HCT116 (cell line): ENCODE measurements at regions not wholly inside any gene's neighbourhood (a gene's known extent, or its start where the extent isn't known, plus 50 kb on each side); places are given as distances from the start of the nearest gene placed in this dataset.

ENCODE experiments used
- ATAC-seq: fragments of 200-7000 bp; cut with Tn5 transposase; 2 replicates; pipeline ENCODE4 v1.9.1; 2020; ENCODE audit warnings: mild to moderate bottlenecking, moderate library complexity
- BruUV-seq: library from RNA; stranded (reverse); fragments of 400-500 nt; replicated peaks from 2 replicates; lab custom pipeline; 2021; lab: Mats Ljungman, UMichigan
- CTCF ChIA-PET: fragments of 300-600 bp; sonication (Branson Sonifier 250); formaldehyde crosslinking; loops from one replicate; lab custom pipeline; 2021; ENCODE audit warnings: antibody characterized with exemption; lab: Charles Lee
- POLR2A ChIA-PET: fragments of 300-600, 350-600 bp; sonication (Branson Sonifier 250); formaldehyde crosslinking; loops from one replicate; lab custom pipeline; 2021; ENCODE audit warnings: antibody characterized with exemption; lab: Charles Lee
- RAD21 ChIA-PET, 2 experiments: fragments of 300-600 bp; sonication (Branson Sonifier 250); formaldehyde crosslinking; loops; one replicate each; lab custom pipeline; 2023; ENCODE audit warnings: low total read pairs in 2 of 2; ENCODE audit not compliant: uncharacterized antibody in 2 of 2, unreplicated experiment in 2 of 2, low non-redundant PET in 1 of 2; lab: Charles Lee
- DNase-seq: peaks from one replicate; pipeline ENCODE4 v3.0.0-alpha.2; 2010; ENCODE audit warnings: low read depth, low spot score
- H2AFZ ChIP-seq: fragments of 200-600 bp; shearing (Covaris generic), sonication (generic); 2 replicates; pipeline ENCODE4 v1.6.1; 2017; ENCODE audit warnings: low read depth, mixed run types, mixed read lengths, antibody characterized with exemption, low read length; ENCODE audit not compliant: poor library complexity, severe bottlenecking
- H3K27ac ChIP-seq: 2 replicates; pipeline ENCODE4 v1.5.1; 2012; ENCODE audit warnings: low read depth, low read length
- H3K27me3 ChIP-seq: fragments of 200-600 bp; sonication (generic); 2 replicates; pipeline ENCODE4 v1.6.1; 2016; ENCODE audit warnings: mixed run types, low read length, mixed read lengths; ENCODE audit not compliant: insufficient read depth
- H3K36me3 ChIP-seq, 2 experiments: fragments of 200-500 bp in 1 of 2; fragments of 200-600 bp in 1 of 2; sonication (Bioruptor generic) in 1 of 2; sonication (generic) in 1 of 2; 2 replicates each; pipeline versions ENCODE4 v1.5.1 to v1.6.1; 2014 to 2016; ENCODE audit warnings: low read length in 2 of 2, inconsistent platforms in 1 of 2, mixed read lengths in 1 of 2, mixed run types in 1 of 2; ENCODE audit not compliant: insufficient read depth in 2 of 2, control insufficient read depth in 1 of 2
- H3K4me1 ChIP-seq, 2 experiments: fragments of 200-600 bp in 1 of 2; sonication (generic) in 1 of 2; 2 replicates each; pipeline versions ENCODE4 v1.5.1 to v1.6.1; 2012 to 2017; ENCODE audit warnings: low read length in 2 of 2, inconsistent platforms in 1 of 2, mild to moderate bottlenecking in 1 of 2, mixed read lengths in 1 of 2, mixed run types in 1 of 2, moderate library complexity in 1 of 2; ENCODE audit not compliant: insufficient read depth in 2 of 2, control insufficient read depth in 1 of 2
- H3K4me2 ChIP-seq: fragments of 200-600 bp; sonication (generic); 2 replicates; pipeline ENCODE4 v1.6.1; 2017; ENCODE audit warnings: mixed run types, low read length, mixed read lengths
- H3K4me3 ChIP-seq, 2 experiments: fragments of 200-600 bp in 1 of 2; sonication (generic) in 1 of 2; replicated peaks in 1 of 2; 2 replicates each; pipeline ENCODE4 v1.5.1; 2011 to 2016; ENCODE audit warnings: low read length in 2 of 2, control low read depth in 1 of 2, low read depth in 1 of 2, mild to moderate bottlenecking in 1 of 2, mixed read lengths in 1 of 2, mixed run types in 1 of 2
- H3K79me2 ChIP-seq: fragments of 200-600 bp; sonication (generic); 2 replicates; pipeline ENCODE4 v1.6.1; 2017; ENCODE audit warnings: mild to moderate bottlenecking, mixed run types, low read length, moderate library complexity, mixed read lengths; ENCODE audit not compliant: insufficient read depth
- H3K9ac ChIP-seq: fragments of 200-600 bp; sonication (generic); 2 replicates; pipeline ENCODE4 v1.6.1; 2016; ENCODE audit warnings: low read length, mixed read lengths
- H3K9me2 ChIP-seq: fragments of 200-600 bp; sonication (generic), shearing (Covaris generic); 2 replicates; pipeline ENCODE4 v1.6.1; 2017; ENCODE audit warnings: mixed run types, mild to moderate bottlenecking, moderate library complexity; ENCODE audit not compliant: insufficient read depth
- H3K9me3 ChIP-seq, 2 experiments: fragments of 200-500 bp in 1 of 2; fragments of 200-600 bp in 1 of 2; sonication (Bioruptor generic) in 1 of 2; sonication (generic) in 1 of 2; 2 replicates each; pipeline ENCODE4 v1.6.1; 2014 to 2017; ENCODE audit warnings: low read length in 2 of 2, mixed read lengths in 2 of 2, inconsistent platforms in 1 of 2, low read depth in 1 of 2, mild to moderate bottlenecking in 1 of 2, mixed run types in 1 of 2, moderate library complexity in 1 of 2; ENCODE audit not compliant: control insufficient read depth in 1 of 2, insufficient read depth in 1 of 2
- H4K20me1 ChIP-seq: fragments of 200-600 bp; sonication (generic), shearing (Covaris generic); 2 replicates; pipeline ENCODE4 v1.6.1; 2017; ENCODE audit warnings: mixed run types, mild to moderate bottlenecking, moderate library complexity; ENCODE audit not compliant: insufficient read depth
- CBX3 ChIP-seq: IDR thresholded peaks from 2 replicates; pipeline ENCODE4 v1.6.1; 2012; ENCODE audit warnings: low read depth
- CEBPB ChIP-seq: IDR thresholded peaks from 2 replicates; pipeline ENCODE4 v1.6.1; 2012; ENCODE audit warnings: low read depth
- FOSL1 ChIP-seq: IDR thresholded peaks from 2 replicates; pipeline ENCODE4 v1.6.1; 2012; ENCODE audit warnings: low read depth
- MAX ChIP-seq: IDR thresholded peaks from 2 replicates; pipeline ENCODE4 v1.6.1; 2012
- POLR2A ChIP-seq: IDR thresholded peaks from 2 replicates; pipeline ENCODE4 v1.7.0; 2011; ENCODE audit warnings: borderline replicate concordance; ENCODE audit not compliant: insufficient read depth, insufficient read length; ENCODE audit errors: extremely low read depth
- RAD21 ChIP-seq: IDR thresholded peaks from 2 replicates; pipeline ENCODE4 v1.6.1; 2012; ENCODE audit warnings: low read depth, mild to moderate bottlenecking
- REST ChIP-seq: IDR thresholded peaks from 2 replicates; pipeline ENCODE4 v1.6.1; 2012; ENCODE audit warnings: low read depth
- SP1 ChIP-seq: IDR thresholded peaks from 2 replicates; pipeline ENCODE4 v1.6.1; 2012; ENCODE audit warnings: low read depth
- YY1 ChIP-seq: IDR thresholded peaks from 2 replicates; pipeline ENCODE4 v1.6.1; 2011; ENCODE audit warnings: low read length, low read depth, moderate library complexity, mild to moderate bottlenecking; ENCODE audit not compliant: insufficient replicate concordance; ENCODE audit errors: extremely low read depth
- ZBTB33 ChIP-seq: IDR thresholded peaks from 2 replicates; pipeline ENCODE4 v1.6.1; 2011; ENCODE audit warnings: mild to moderate bottlenecking, low read length, moderate library complexity; ENCODE audit not compliant: insufficient replicate concordance; ENCODE audit errors: extremely low read depth
- ZFX ChIP-seq: fragments of 450-650 bp; IDR thresholded peaks from 2 replicates; pipeline ENCODE4 v1.6.1; 2017
- intact Hi-C: fragments of 100-400 bp; cut with micrococcal nuclease; formaldehyde crosslinking; loops from 2 replicates; pipeline ENCODE4 v1.10.0; 2022

- no peak for DNase-seq
- Histone ChIP-seq H3K27ac (no peak overlapping the region), H3K4me2 (no peak overlapping the region), H3K4me3 (no peak overlapping the region), H4K20me1 (no peaks in the 10 kb centered on the region), H3K9me3 (no peaks in the 10 kb centered on the region), H3K79me2 (no peaks in the 10 kb centered on the region), H3K27me3 (no peaks in the 10 kb centered on the region), H2AFZ (no peak overlapping the region), H3K9me2 (no peaks in the 10 kb centered on the region), H3K4me1 (no peaks in the 10 kb centered on the region), H3K9ac (no peak overlapping the region), H3K36me3 (no peaks in the 10 kb centered on the region)
- ChIA-PET POLR2A (no interaction called here), RAD21 (no interaction called here), CTCF (no interaction called here)
- no peak for TF ChIP-seq SP1
- TF ChIP-seq REST = no peak
- TF ChIP-seq CEBPB = no peak
- TF ChIP-seq CBX3 = no peak
- no peak for TF ChIP-seq RAD21
- no peak for TF ChIP-seq ZBTB33
- no peak for TF ChIP-seq YY1
- TF ChIP-seq MAX = no peak
- TF ChIP-seq POLR2A = no peak
- no peak for TF ChIP-seq ZFX
- no peak for TF ChIP-seq FOSL1
- no TSS peak for BruUV-seq
- intact Hi-C loops = no loop called here
- ATAC-seq = no peak
These were observed 167.0 kb upstream of the KLF6 start for GRCh38 chr10:3951993-3952392.
